Retinal pigment epithelial cell (primary cell): ENCODE measurements at regions not wholly inside any gene's neighbourhood (a gene's known extent, or its start where the extent isn't known, plus 50 kb on each side); places are given as distances from the start of the nearest gene placed in this dataset.
A peak's percentile ranks its signal among the peaks of the same experiment; 100 is the strongest.
"Not testable (repeated sequence)": the region's sequence is repeated elsewhere in the genome, so short reads cannot be mapped to it uniquely, and the experiment has no call there.

Source experiments
- DNase-seq: peaks from one replicate; pipeline ENCODE4 v3.0.0-alpha.2; 2010; ENCODE audit warnings: low read depth
- H3K4me3 ChIP-seq: 2 replicates; pipeline ENCODE4 v1.5.1; 2011; ENCODE audit warnings: mild to moderate bottlenecking, low read length, control low read depth, moderate library complexity
- CTCF ChIP-seq: conservative IDR thresholded peaks from 2 replicates; pipeline ENCODE4 v1.5.1; 2011; ENCODE audit warnings: low read depth, low read length, control low read depth, inconsistent platforms

- no peak overlapping the region for H3K4me3 ChIP-seq
- no peak for TF ChIP-seq CTCF
- no peak for DNase-seq
These were observed 837.7 kb upstream of the CDH9 start for GRCh38 chr5:27876071-27876470.

- no peak overlapping the region for H3K4me3 ChIP-seq
- no peak for TF ChIP-seq CTCF
- DNase-seq: no peak
These were observed 836.8 kb upstream of the CDH9 start for GRCh38 chr5:27875148-27875547.

- no peak overlapping the region for H3K4me3 ChIP-seq
- no peak for DNase-seq
- TF ChIP-seq CTCF: no peak
These were observed 829.9 kb upstream of the CDH9 start for GRCh38 chr5:27868292-27868691.

DNA sequence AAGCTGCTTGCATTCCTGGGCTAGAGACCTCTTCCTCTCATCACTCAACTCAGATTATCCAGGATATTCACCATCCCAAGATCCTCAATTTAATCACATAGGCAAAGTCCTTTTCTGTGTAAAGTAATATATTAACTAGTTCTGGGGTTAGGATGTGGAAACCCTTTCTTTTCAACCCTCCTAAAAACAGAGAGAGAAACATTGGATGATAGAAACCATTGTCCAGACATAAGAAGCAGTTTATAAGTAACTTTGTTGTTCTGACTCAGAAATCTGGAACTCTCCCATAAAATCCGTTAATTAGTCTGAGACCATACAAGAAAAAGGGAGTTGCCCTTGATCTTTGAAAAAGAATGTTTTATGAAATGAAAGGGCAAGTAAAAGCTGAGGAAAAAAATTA is 817.1 kb upstream of the CDH9 start:
- DNase-seq: peak; percentile 85
- no peak overlapping the region for H3K4me3 ChIP-seq
- no peak for TF ChIP-seq CTCF

DNA sequence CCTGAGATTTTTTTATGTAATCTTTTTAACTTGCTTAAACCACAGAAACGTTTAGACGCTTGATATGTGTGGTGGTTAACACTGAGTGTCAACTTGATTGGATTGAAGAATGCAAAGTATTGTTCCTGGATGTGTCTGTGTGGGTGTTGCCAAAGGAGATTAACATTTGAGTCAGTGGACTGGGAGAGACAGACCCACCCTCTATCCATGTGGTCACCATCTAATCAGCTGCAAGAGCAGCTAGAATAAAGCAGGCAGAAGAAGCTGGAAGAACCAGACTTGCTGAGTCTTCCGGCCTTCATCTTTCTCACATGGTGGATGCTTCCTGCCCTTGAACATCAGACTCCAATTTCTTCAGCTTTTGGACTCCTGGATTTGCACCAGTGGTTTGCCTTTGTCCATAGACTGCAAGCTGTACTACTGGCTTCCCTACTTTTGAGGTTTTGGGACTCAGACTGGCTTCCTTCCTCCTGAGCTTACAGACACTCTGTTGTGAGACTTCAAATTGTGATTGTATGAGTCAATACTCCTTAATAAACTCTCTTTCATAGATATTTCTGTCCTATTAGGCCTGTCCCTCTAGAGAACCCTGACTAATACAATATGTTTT is 816.0 kb upstream of the CDH9 start:
- H3K4me3 ChIP-seq: no peak overlapping the region
- DNase-seq: peak; percentile 88
- TF ChIP-seq CTCF: no peak

- DNase-seq: no peak
- no peak for TF ChIP-seq CTCF
- no peak overlapping the region for H3K4me3 ChIP-seq
These were observed 806.9 kb upstream of the CDH9 start for GRCh38 chr5:27845248-27845647.

DNA sequence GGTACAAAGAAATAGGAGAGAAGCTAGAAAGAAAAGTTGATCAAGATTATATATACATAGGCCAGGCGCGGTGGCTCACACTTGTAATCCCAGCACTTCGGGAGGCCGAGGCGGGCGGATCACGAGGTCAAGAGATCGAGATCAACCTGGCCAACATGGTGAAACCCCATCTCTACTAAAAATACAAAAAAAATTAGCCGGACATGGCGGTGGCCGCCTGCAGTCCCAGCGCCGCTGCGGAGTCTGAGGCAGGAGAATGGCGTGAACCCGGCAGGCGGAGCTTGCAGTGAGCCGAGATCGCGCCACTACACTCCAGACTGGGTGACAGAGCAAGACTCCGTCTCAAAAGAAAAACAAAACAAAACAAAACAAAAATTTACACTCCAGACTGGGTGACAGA is 798.3 kb upstream of the CDH9 start:
- not testable (repeated sequence) for H3K4me3 ChIP-seq, DNase-seq

- no peak for DNase-seq
- TF ChIP-seq CTCF: no peak
- H3K4me3 ChIP-seq: no peak overlapping the region
These were observed 794.5 kb upstream of the CDH9 start for GRCh38 chr5:27832886-27833285.
